Stimulated activated CD4-positive, alpha-beta T cell treated with anti-CD3 and anti-CD28 coated beads, Interleukin-4, amount 100 ng/mL, for 48 hours (primary cell): ENCODE measurements at regions not wholly inside any gene's neighbourhood (a gene's known extent, or its start where the extent isn't known, plus 50 kb on each side); places are given as distances from the start of the nearest gene placed in this dataset.
"Not testable (repeated sequence)": the region's sequence is repeated elsewhere in the genome, so short reads cannot be mapped to it uniquely, and the experiment has no call there.

Source experiments
- DNase-seq, 2 donors: peaks; one replicate each; pipeline ENCODE4 v3.0.0-alpha.2; 2020; ENCODE audit warnings: low read depth in 2 of 2

- no peak for DNase-seq
Measured at GRCh38 chr9:75775166-75775565, 115.3 kb upstream of the PCSK5 start.

- no peak for DNase-seq
Measured at GRCh38 chr9:75775966-75776691, 114.3 kb upstream of the PCSK5 start.

GRCh38 chr9:75780185-75780584 lies 110.3 kb upstream of the PCSK5 start:
- no peak for DNase-seq

GRCh38 chr9:75788006-75788634 lies 102.4 kb upstream of the PCSK5 start:
- DNase-seq, result no peak

- no peak for DNase-seq
Measured at GRCh38 chr9:75797085-75797580, 93.3 kb upstream of the PCSK5 start.

GRCh38 chr9:75798505-75798904 lies 92.0 kb upstream of the PCSK5 start:
- DNase-seq, result no peak

- no peak for DNase-seq
Measured at GRCh38 chr9:75803130-75803529, 87.3 kb upstream of the PCSK5 start.

GRCh38 chr9:75810063-75810462 lies 80.4 kb upstream of the PCSK5 start:
- no peak for DNase-seq

GRCh38 chr9:75811692-75812091 lies 78.8 kb upstream of the PCSK5 start:
- DNase-seq, result no peak

GRCh38 chr9:75812141-75812540 lies 78.3 kb upstream of the PCSK5 start:
- DNase-seq, result no peak

- no peak for DNase-seq
Measured at GRCh38 chr9:75814667-75815066, 75.8 kb upstream of the PCSK5 start.

- DNase-seq, result not testable (repeated sequence)
Measured at GRCh38 chr9:75820471-75821115, 69.9 kb upstream of the PCSK5 start.

GRCh38 chr9:75823151-75823550 lies 67.3 kb upstream of the PCSK5 start:
- no peak for DNase-seq

GRCh38 chr9:75824816-75825568 lies 65.5 kb upstream of the PCSK5 start:
- DNase-seq, result no peak

GRCh38 chr9:75826314-75826713 lies 64.2 kb upstream of the PCSK5 start:
- DNase-seq, result no peak

GRCh38 chr9:75830303-75830702 lies 60.2 kb upstream of the PCSK5 start:
- no peak for DNase-seq

GRCh38 chr9:75833778-75834177 lies 56.7 kb upstream of the PCSK5 start:
- no peak for DNase-seq

GRCh38 chr9:75834878-75835277 lies 55.6 kb upstream of the PCSK5 start:
- DNase-seq, result no peak
